AG04449 (cell line): ENCODE measurements at regions not wholly inside any gene's neighbourhood (a gene's known extent, or its start where the extent isn't known, plus 50 kb on each side); places are given as distances from the start of the nearest gene placed in this dataset.
"Not testable (repeated sequence)": the region's sequence is repeated elsewhere in the genome, so short reads cannot be mapped to it uniquely, and the experiment has no call there.

ENCODE experiments used
- CTCF ChIA-PET: fragments of 350-600 bp; formaldehyde crosslinking; extraction: SDS; loops from one replicate; lab custom pipeline; 2021; ENCODE audit warnings: antibody characterized with exemption; lab: Yijun Ruan, JAX
- POLR2A ChIA-PET: fragments of 400-600, 350-600 bp; formaldehyde crosslinking; extraction: SDS; loops from one replicate; lab custom pipeline; 2020; ENCODE audit warnings: antibody characterized with exemption, inconsistent platforms; lab: Yijun Ruan, JAX
- DNase-seq: peaks from one replicate; pipeline ENCODE4 v3.0.0-alpha.2; 2010; ENCODE audit warnings: low read depth, low spot score
- H3K4me3 ChIP-seq: 2 replicates; pipeline ENCODE4 v1.5.1; 2011; ENCODE audit warnings: low read depth, mild to moderate bottlenecking, control low read depth, low read length
- TF ChIP-seq, protein P1 (sequence below): IDR thresholded peaks from one replicate; pipeline ENCODE4 v1.5.1; 2011; ENCODE audit warnings: mild to moderate bottlenecking, moderate library complexity, low read length, control low read depth, inconsistent platforms; ENCODE audit not compliant: insufficient read depth; ENCODE audit errors: missing control alignments

DNA sequence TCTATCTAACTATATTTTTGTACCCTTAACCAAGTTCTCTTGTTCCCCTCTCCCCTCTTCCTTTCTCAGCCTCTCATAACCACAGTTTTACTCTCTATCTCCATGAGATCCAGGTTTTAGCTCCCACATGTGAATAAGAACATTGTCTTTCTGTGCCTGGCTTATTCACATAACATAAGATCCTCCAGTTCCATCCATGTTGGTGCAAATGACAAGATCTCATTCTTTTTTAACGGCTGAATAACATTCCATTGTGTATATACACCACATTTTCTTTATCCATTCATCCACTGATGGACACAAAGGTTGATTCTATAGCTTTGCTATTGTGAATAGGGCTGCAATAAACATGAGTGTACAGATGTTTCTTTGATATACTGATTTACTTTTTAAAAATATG, 83.9 kb upstream of the TMEM178A start:
- TF ChIP-seq, protein P1, sequence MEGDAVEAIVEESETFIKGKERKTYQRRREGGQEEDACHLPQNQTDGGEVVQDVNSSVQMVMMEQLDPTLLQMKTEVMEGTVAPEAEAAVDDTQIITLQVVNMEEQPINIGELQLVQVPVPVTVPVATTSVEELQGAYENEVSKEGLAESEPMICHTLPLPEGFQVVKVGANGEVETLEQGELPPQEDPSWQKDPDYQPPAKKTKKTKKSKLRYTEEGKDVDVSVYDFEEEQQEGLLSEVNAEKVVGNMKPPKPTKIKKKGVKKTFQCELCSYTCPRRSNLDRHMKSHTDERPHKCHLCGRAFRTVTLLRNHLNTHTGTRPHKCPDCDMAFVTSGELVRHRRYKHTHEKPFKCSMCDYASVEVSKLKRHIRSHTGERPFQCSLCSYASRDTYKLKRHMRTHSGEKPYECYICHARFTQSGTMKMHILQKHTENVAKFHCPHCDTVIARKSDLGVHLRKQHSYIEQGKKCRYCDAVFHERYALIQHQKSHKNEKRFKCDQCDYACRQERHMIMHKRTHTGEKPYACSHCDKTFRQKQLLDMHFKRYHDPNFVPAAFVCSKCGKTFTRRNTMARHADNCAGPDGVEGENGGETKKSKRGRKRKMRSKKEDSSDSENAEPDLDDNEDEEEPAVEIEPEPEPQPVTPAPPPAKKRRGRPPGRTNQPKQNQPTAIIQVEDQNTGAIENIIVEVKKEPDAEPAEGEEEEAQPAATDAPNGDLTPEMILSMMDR = no peak
- CTCF ChIA-PET = interaction anchor here (2.8 kb wide), 1 partner anchor 11 kb away, joined by 10 read pairs; no protein-coding TSS in a partner anchor
- no peak overlapping the region for H3K4me3 ChIP-seq
- DNase-seq = no peak
- POLR2A ChIA-PET = no interaction called here

GRCh38 chr2:39583213-39583612, 82.5 kb upstream of the TMEM178A start:
- POLR2A ChIA-PET = no interaction called here
- TF ChIP-seq, protein P1 = no peak
- DNase-seq = no peak
- CTCF ChIA-PET = interaction anchor here (1.1 to 2.8 kb wide), 2 partner anchors 10 to 13 kb away, joined by 3 to 10 read pairs; no protein-coding TSS in a partner anchor
- H3K4me3 ChIP-seq = no peak overlapping the region

DNA sequence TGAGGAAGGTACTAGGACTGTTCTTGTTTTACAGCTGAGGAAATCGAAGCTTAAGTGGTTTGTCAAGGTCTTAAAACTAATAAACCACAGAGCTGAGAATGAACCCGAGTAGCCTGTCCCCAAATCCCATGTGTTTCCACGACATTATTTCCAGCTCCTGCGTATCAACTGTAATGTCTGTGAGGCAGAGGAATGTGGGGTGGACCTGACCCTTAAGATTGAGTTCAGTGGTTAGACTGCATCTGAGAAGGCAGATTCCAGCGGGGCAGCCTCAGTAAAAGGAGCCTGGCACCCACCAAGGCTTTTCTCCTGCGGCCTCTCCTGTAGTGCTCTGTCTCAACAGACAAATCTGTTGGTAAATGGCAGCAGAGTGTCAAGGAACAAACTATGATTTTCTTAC, 81.9 kb upstream of the TMEM178A start:
- TF ChIP-seq, protein P1 = no peak
- H3K4me3 ChIP-seq = no peak overlapping the region
- DNase-seq = no peak
- CTCF ChIA-PET = interaction anchor here (1.1 to 2.8 kb wide), 2 partner anchors 9 to 14 kb away, joined by 3 to 10 read pairs; no protein-coding TSS in a partner anchor
- POLR2A ChIA-PET = no interaction called here

- DNase-seq = peak; percentile 41
- CTCF ChIA-PET = interaction anchor here (1.1 kb wide), 2 partner anchors 15 to 71 kb away, joined by 3 read pairs; no protein-coding TSS in a partner anchor
- H3K4me3 ChIP-seq = no peak overlapping the region
- POLR2A ChIA-PET = interaction anchor here (0.6 kb wide), 1 partner anchor 46 kb away, joined by 3 read pairs; no protein-coding TSS in a partner anchor
- TF ChIP-seq, protein P1 = no peak
Observed at GRCh38 chr2:39584283-39584965, 81.3 kb upstream of the TMEM178A start.

- DNase-seq, H3K4me3 ChIP-seq, POLR2A ChIA-PET: not testable (repeated sequence)
- CTCF ChIA-PET = interaction anchor here (1.1 kb wide), 1 partner anchor 73 kb away, joined by 3 read pairs; no protein-coding TSS in a partner anchor
Observed at GRCh38 chr2:39585531-39585930, 80.2 kb upstream of the TMEM178A start.

- CTCF ChIA-PET = interaction anchor here (1.5 kb wide), 1 partner anchor 109 kb away, joined by 3 read pairs; no protein-coding TSS in a partner anchor
Observed at GRCh38 chr2:39587168-39587567, 78.5 kb upstream of the TMEM178A start.

More at GRCh38 chr2:39587168-39587567, 78.5 kb upstream of the TMEM178A start:
- no peak overlapping the region for H3K4me3 ChIP-seq
- POLR2A ChIA-PET = no interaction called here
- TF ChIP-seq, protein P1 = no peak
- no peak for DNase-seq
